NB4 (cell line): ENCODE measurements at regions not wholly inside any gene's neighbourhood (a gene's known extent, or its start where the extent isn't known, plus 50 kb on each side); places are given as distances from the start of the nearest gene placed in this dataset.
A peak's percentile ranks its signal among the peaks of the same experiment; 100 is the strongest.

Source experiments
- DNase-seq: peaks from one replicate; pipeline ENCODE4 v3.0.0; 2010; ENCODE audit warnings: low read depth
- H3K4me3 ChIP-seq: one replicate; pipeline ENCODE4 v1.5.1; 2011; ENCODE audit warnings: mild to moderate bottlenecking, low read depth, low read length, moderate library complexity
- CTCF ChIP-seq: IDR thresholded peaks from one replicate; pipeline ENCODE4 v1.5.1; 2012; ENCODE audit warnings: low read depth, low read length
- MYC ChIP-seq: IDR thresholded peaks from 2 replicates; pipeline ENCODE4 v1.6.1; 2011; ENCODE audit warnings: low read depth, low read length
- POLR2A ChIP-seq: IDR thresholded peaks from 2 replicates; pipeline ENCODE4 v1.6.1; 2011; ENCODE audit warnings: mild to moderate bottlenecking; ENCODE audit not compliant: insufficient read length; ENCODE audit errors: extremely low read depth
- TF ChIP-seq, protein P1 (sequence below): IDR thresholded peaks from 2 replicates; pipeline ENCODE4 v1.6.1; 2011; ENCODE audit warnings: low read depth, low read length

GRCh38 chr6:165900970-165901369 is 237.9 kb upstream of the PDE10A start:
- DNase-seq = no peak
- H3K4me3 ChIP-seq = no peak overlapping the region

GRCh38 chr6:165899611-165900010 is 236.6 kb upstream of the PDE10A start:
- no peak overlapping the region for H3K4me3 ChIP-seq
- no peak for DNase-seq
- no peak for TF ChIP-seq POLR2A
- TF ChIP-seq, protein P1, sequence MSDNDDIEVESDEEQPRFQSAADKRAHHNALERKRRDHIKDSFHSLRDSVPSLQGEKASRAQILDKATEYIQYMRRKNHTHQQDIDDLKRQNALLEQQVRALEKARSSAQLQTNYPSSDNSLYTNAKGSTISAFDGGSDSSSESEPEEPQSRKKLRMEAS = no peak
- no peak for TF ChIP-seq MYC
- no peak for TF ChIP-seq CTCF

More at GRCh38 chr6:165900970-165901369, 237.9 kb upstream of the PDE10A start:
- no peak for TF ChIP-seq CTCF
- no peak for TF ChIP-seq MYC
- no peak for TF ChIP-seq POLR2A
- TF ChIP-seq, protein P1 = no peak

DNA sequence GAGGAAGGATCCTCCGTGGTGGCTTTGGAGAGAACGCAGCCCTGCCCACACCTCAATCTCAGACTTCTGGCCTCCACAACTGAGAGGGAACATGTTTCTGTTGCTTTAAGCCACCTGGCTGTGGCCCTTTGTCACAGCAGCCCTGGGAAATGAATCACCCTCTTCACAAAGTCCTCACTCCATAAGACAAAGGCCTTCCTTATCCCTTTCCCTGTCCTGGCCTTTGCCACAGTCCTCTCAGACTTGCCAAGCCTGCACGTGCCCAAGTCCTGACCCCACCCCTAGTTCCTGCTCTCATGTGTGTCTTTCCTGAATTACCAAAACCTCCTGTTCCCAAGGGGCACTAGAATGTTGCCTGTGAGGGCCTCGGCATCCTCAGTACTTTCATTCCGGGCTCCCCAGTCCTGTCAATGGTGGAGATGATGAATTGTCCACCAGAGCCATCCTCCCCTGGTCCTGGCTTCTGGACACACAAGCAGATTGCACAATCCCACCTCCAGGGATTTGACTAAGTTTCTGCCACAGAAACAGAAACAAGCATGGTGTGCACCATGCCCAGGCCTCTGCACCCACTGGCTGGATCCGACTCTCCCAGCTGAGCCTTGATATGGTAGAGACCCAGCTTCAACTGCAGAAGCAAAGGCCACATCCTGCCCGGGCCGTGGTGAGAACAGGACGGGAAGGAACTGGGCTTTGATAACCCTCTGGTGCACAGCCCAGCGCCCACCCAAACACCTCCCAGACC is 232.6 kb upstream of the PDE10A start:
- DNase-seq = peak; percentile 11
- no peak for TF ChIP-seq MYC
- no peak for TF ChIP-seq CTCF
- no peak for TF ChIP-seq POLR2A
- TF ChIP-seq, protein P1 = no peak
- H3K4me3 ChIP-seq = no peak overlapping the region

DNA sequence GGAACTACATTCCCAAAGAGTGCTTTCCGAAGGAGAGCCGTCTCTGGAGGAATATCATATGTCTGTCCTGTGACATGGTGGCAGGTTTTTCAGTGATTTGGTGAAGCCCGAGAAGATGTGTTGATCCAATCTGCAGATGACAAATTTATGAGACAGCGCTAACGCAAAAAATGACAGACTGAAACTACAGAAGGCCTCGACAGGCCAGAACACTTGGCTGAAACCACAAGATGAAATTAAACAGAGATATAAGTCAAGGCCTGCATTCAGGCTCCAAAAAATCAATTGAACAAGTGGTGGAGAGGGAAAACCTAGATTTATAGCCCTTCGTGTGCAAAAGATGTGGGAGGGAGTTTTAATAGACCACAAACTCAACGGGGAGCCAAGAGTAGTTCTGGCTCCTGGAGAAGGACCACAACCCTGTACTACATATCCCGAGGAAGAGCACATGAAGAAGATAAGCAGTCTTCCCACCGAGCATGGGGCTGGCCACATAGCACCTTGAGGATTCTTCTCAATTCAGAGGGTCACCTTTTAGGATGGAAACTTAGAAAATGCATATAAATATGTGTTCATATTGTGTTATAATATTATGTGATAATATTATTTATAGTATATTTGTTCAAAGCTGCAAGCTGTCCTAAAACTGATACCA is 231.3 kb upstream of the PDE10A start:
- TF ChIP-seq, protein P1 = no peak
- TF ChIP-seq CTCF (no peak), MYC (no peak), POLR2A (no peak)
- no peak overlapping the region for H3K4me3 ChIP-seq
- peak; percentile 19 for DNase-seq

GRCh38 chr6:165893431-165893830 is 230.4 kb upstream of the PDE10A start:
- no peak for DNase-seq
- TF ChIP-seq CTCF (no peak), MYC (no peak), POLR2A (no peak)
- TF ChIP-seq, protein P1 = no peak
- H3K4me3 ChIP-seq = no peak overlapping the region
